ENCODE measurements at regions not wholly inside any gene's neighbourhood (a gene's known extent, or its start where the extent isn't known, plus 50 kb on each side); places are given as distances from the start of the nearest gene placed in this dataset.
A peak's percentile ranks its signal among the peaks of the same experiment; 100 is the strongest.
"Not testable (repeated sequence)": the region's sequence is repeated elsewhere in the genome, so short reads cannot be mapped to it uniquely, and the experiment has no call there.

DNA sequence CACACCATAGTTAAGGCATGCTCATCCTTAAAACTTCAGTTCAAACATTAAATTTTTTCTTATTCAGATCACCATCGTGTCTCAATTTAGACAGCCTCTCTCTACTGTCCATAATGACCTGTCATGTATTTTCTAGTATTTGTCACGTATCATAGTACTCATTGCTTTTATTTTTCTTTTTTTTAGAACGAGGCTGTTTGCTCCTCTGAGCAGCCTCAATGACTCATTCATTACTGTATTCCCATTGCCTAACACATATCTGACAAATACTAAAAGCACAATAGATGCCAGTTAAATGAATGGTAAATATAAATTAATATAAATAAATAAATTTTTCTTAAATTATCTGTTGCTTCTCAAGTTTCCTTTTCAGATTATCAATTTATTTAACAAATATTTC is 245.5 kb downstream of the TUBA3C start:
- peaks cover 2% of the 10 kb centered on the region for H3K27me3 Mint-ChIP-seq (ENCODE audit: insufficient read depth, unreplicated experiment)
- no peaks in the 10 kb centered on the region for H3K9me3 ChIP-seq
- ChIA-PET POLR2A (no interaction called here), CTCF (no interaction called here)
- BruUV-seq (replicated peaks) = no TSS peak
- TF ChIP-seq, protein P1, sequence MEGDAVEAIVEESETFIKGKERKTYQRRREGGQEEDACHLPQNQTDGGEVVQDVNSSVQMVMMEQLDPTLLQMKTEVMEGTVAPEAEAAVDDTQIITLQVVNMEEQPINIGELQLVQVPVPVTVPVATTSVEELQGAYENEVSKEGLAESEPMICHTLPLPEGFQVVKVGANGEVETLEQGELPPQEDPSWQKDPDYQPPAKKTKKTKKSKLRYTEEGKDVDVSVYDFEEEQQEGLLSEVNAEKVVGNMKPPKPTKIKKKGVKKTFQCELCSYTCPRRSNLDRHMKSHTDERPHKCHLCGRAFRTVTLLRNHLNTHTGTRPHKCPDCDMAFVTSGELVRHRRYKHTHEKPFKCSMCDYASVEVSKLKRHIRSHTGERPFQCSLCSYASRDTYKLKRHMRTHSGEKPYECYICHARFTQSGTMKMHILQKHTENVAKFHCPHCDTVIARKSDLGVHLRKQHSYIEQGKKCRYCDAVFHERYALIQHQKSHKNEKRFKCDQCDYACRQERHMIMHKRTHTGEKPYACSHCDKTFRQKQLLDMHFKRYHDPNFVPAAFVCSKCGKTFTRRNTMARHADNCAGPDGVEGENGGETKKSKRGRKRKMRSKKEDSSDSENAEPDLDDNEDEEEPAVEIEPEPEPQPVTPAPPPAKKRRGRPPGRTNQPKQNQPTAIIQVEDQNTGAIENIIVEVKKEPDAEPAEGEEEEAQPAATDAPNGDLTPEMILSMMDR (IDR thresholded peaks at IDR 0.05; ENCODE audit: insufficient read depth in 1 of 2, low read depth in 1 of 2, low read length in 1 of 2, severe bottlenecking in 1 of 2, unreplicated experiment in 1 of 2) = no peak
- intact Hi-C loops (cut with micrococcal nuclease; ENCODE audit: unreplicated experiment) = no loop called here
- no peak overlapping the region for H3K27ac Mint-ChIP-seq (ENCODE audit: unreplicated experiment)
- H3K36me3 ChIP-seq (ENCODE audit: control insufficient read depth, insufficient read depth, low read length) = no peaks in the 10 kb centered on the region
- no peaks in the 10 kb centered on the region for H3K27me3 ChIP-seq (replicated peaks; ENCODE audit: control insufficient read depth, insufficient read depth, low read length)
- no peak for DNase-seq
- no peaks in the 10 kb centered on the region for H3K9me3 Mint-ChIP-seq (ENCODE audit: unreplicated experiment)
- H3K4me1 Mint-ChIP-seq (ENCODE audit: low read depth, unreplicated experiment) = no peaks in the 10 kb centered on the region
- no peaks in the 10 kb centered on the region for H3K4me1 ChIP-seq
- H3K36me3 Mint-ChIP-seq (ENCODE audit: insufficient read depth, unreplicated experiment) = no peaks in the 10 kb centered on the region
- H3K4me3 ChIP-seq (ENCODE audit: low read depth, low read length) = no peak overlapping the region
- no peak overlapping the region for H3K4me3 Mint-ChIP-seq (ENCODE audit: unreplicated experiment)

DNA sequence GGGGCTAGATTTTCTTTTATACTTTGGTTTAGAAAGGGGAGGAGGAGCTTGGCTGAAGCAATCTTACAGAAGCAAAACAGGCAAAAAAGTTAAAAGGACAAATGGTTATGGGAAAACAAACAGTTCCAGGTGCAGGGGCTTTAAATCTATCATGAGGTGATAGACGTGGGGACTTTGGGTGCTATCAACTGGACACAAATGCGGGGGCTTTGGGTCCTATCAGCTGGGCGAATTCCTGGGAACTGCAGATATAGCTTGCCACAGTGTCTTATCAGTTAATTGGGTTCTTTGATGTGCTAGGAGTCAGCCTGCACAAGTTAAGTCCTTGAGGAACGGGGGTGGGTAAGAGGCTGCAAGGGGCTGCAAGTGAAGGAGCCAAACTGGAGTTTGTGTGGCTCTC is 260.6 kb downstream of the TUBA3C start:
- peak overlapping the region; percentile 20 for H3K27ac Mint-ChIP-seq (ENCODE audit: unreplicated experiment)
- peak overlapping the region; percentile 39 for H3K4me3 Mint-ChIP-seq (ENCODE audit: unreplicated experiment)
- no peaks in the 10 kb centered on the region for H3K36me3 Mint-ChIP-seq (ENCODE audit: insufficient read depth, unreplicated experiment)
- peaks cover 6% of the 10 kb centered on the region for H3K4me1 Mint-ChIP-seq (ENCODE audit: low read depth, unreplicated experiment)
- peak; percentile 31 to 68 for DNase-seq
- CTCF ChIA-PET = no interaction called here
- H3K9me3 ChIP-seq = no peaks in the 10 kb centered on the region
- no peaks in the 10 kb centered on the region for H3K36me3 ChIP-seq (ENCODE audit: control insufficient read depth, insufficient read depth, low read length)
- TF ChIP-seq, protein P1 (IDR thresholded peaks at IDR 0.05; ENCODE audit: insufficient read depth in 1 of 2, low read depth in 1 of 2, low read length in 1 of 2, severe bottlenecking in 1 of 2, unreplicated experiment in 1 of 2) = no peak
- intact Hi-C loops (cut with micrococcal nuclease; ENCODE audit: unreplicated experiment) = no loop called here
- H3K4me1 ChIP-seq = peaks cover 5% of the 10 kb centered on the region; the same call in 1 of the 2 replicates
- no peaks in the 10 kb centered on the region for H3K9me3 Mint-ChIP-seq (ENCODE audit: unreplicated experiment)
- no peak overlapping the region for H3K4me3 ChIP-seq (ENCODE audit: low read depth, low read length)
- BruUV-seq (replicated peaks) = no TSS peak
- H3K27me3 ChIP-seq (replicated peaks; ENCODE audit: control insufficient read depth, insufficient read depth, low read length) = no peaks in the 10 kb centered on the region
- H3K27me3 Mint-ChIP-seq (ENCODE audit: insufficient read depth, unreplicated experiment) = no peaks in the 10 kb centered on the region
- POLR2A ChIA-PET = no interaction called here

DNA sequence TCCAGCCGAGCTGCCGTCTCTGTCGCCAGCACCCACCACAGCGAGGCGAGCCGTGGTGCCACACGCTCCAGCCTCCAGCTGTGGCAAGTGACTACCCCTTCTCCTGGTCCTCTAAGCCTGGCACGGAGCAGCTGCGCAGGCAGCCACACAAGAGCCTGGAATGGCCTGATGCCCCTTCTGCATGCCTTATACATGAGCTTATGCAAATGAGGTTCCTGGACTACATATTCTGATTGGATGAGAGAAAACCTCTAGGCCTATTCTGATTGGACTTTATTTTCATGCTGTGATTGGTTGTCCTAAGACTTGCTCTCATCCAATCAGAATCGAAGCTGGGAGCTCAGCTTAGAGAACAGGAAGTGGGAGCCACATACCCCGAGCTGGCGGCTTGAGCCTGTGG is 276.5 kb downstream of the TUBA3C start:
- DNase-seq; intact Hi-C loops (cut with micrococcal nuclease; ENCODE audit: unreplicated experiment); CTCF ChIA-PET; BruUV-seq (replicated peaks); H3K36me3 Mint-ChIP-seq (ENCODE audit: insufficient read depth, unreplicated experiment); POLR2A ChIA-PET; H3K27ac Mint-ChIP-seq (ENCODE audit: unreplicated experiment); H3K27me3 Mint-ChIP-seq (ENCODE audit: insufficient read depth, unreplicated experiment); H3K9me3 ChIP-seq; H3K4me3 Mint-ChIP-seq (ENCODE audit: unreplicated experiment); H3K4me1 Mint-ChIP-seq (ENCODE audit: low read depth, unreplicated experiment); H3K36me3 ChIP-seq (ENCODE audit: control insufficient read depth, insufficient read depth, low read length); H3K4me1 ChIP-seq; H3K27me3 ChIP-seq (replicated peaks; ENCODE audit: control insufficient read depth, insufficient read depth, low read length); H3K4me3 ChIP-seq (ENCODE audit: low read depth, low read length): not testable (repeated sequence)
- H3K9me3 Mint-ChIP-seq (ENCODE audit: unreplicated experiment) = peaks cover 38% of the 10 kb centered on the region

DNA sequence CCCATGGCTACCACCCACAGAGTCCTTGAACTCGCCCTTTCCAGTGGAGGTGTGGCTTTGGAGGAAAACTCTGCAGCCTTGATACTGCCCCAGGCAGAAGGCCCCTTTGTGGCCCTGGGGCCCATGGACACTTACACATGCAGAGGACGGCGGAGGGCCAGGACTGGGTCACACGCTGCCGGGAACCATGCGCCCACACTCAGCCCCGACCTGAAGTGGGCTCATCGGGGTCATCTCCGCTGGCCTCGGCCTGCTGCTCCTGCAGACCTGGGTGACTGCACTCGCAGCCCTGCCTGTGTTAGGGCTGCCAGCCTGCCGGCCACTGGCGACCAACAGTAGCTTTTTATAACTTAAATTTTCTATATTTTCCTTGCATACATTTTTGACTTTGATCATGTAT is 286.2 kb downstream of the TUBA3C start:
- CTCF ChIA-PET; H3K9me3 ChIP-seq; H3K4me3 Mint-ChIP-seq (ENCODE audit: unreplicated experiment); H3K4me3 ChIP-seq (ENCODE audit: low read depth, low read length); DNase-seq; H3K9me3 Mint-ChIP-seq (ENCODE audit: unreplicated experiment); H3K27me3 ChIP-seq (replicated peaks; ENCODE audit: control insufficient read depth, insufficient read depth, low read length); H3K27me3 Mint-ChIP-seq (ENCODE audit: insufficient read depth, unreplicated experiment); H3K27ac Mint-ChIP-seq (ENCODE audit: unreplicated experiment); BruUV-seq (replicated peaks); H3K36me3 Mint-ChIP-seq (ENCODE audit: insufficient read depth, unreplicated experiment); H3K36me3 ChIP-seq (ENCODE audit: control insufficient read depth, insufficient read depth, low read length); H3K4me1 ChIP-seq; intact Hi-C loops (cut with micrococcal nuclease; ENCODE audit: unreplicated experiment); POLR2A ChIA-PET; H3K4me1 Mint-ChIP-seq (ENCODE audit: low read depth, unreplicated experiment): not testable (repeated sequence)

DNA sequence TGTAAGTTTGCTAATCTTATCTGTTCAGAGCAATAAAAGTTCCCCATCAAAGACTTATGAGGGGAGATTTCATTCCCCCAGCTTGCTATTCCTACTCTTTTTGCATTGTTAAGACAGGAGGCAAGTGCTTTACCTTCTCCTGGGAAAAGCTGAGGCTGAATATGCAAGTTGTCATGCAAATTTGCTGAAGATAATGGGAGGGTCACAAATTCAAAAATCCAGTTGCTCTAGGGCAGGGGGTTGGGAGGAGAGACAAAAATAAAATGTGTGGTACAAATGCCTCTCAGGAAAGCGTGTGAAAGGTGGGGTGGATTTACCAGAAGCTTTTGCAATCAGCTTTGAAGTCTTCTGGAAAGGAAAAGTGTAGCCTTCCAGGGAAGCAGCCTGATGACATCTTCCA is 290.4 kb downstream of the TUBA3C start:
- H3K4me1 ChIP-seq; H3K36me3 Mint-ChIP-seq (ENCODE audit: insufficient read depth, unreplicated experiment); intact Hi-C loops (cut with micrococcal nuclease; ENCODE audit: unreplicated experiment); H3K27me3 Mint-ChIP-seq (ENCODE audit: insufficient read depth, unreplicated experiment); CTCF ChIA-PET; H3K27ac Mint-ChIP-seq (ENCODE audit: unreplicated experiment); H3K4me3 ChIP-seq (ENCODE audit: low read depth, low read length); H3K9me3 ChIP-seq; H3K27me3 ChIP-seq (replicated peaks; ENCODE audit: control insufficient read depth, insufficient read depth, low read length); H3K4me3 Mint-ChIP-seq (ENCODE audit: unreplicated experiment); BruUV-seq (replicated peaks); H3K9me3 Mint-ChIP-seq (ENCODE audit: unreplicated experiment); H3K36me3 ChIP-seq (ENCODE audit: control insufficient read depth, insufficient read depth, low read length); POLR2A ChIA-PET; DNase-seq; H3K4me1 Mint-ChIP-seq (ENCODE audit: low read depth, unreplicated experiment): not testable (repeated sequence)

DNA sequence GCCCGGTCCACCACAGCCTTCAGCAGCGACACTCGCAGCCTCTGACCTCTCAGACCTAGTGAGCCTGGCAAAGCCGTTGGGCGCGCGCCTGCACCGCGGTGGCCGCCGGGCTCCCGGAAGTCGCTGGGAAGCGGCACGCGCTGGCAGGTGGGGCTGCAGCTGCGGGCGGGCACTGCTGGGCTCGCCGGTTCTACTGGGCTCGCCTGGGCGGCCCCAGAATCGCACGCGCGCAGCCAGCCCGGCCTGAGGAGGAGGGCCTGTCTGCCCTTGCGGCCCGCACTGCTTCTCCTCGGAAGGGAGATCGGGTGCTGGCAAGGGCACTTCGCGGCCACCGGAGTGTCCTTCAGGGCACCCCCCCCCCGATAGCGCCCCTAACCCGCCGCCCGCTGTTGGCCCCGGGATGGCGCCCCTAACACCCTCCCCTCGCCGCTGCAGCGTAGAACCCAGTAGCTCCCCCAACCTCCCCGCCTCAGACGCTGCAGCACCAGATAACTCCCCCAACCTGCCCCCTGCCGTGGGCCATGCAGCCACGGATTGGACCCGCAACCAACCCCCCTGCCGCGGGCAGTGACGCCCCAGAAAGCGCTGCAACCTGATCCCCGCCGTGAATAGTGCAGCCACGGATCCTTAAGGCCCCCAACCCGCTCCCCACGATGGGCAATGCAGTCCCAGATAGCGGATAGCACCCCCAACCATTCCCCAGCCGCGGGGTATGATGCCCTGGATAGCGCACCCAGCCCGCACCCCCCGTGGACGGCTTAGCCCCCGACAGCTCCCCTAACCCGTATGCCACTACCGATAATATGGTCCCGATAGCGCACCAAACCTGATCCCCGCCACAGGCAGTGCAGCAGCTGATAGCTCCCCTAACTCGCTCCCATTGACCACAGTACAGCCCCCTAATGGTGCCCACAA is 306.5 kb downstream of the TUBA3C start:
- BruUV-seq (replicated peaks); POLR2A ChIA-PET; H3K27me3 ChIP-seq (replicated peaks; ENCODE audit: control insufficient read depth, insufficient read depth, low read length); H3K4me3 ChIP-seq (ENCODE audit: low read depth, low read length); H3K9me3 Mint-ChIP-seq (ENCODE audit: unreplicated experiment); H3K4me1 Mint-ChIP-seq (ENCODE audit: low read depth, unreplicated experiment); H3K36me3 Mint-ChIP-seq (ENCODE audit: insufficient read depth, unreplicated experiment); H3K4me1 ChIP-seq; H3K27ac Mint-ChIP-seq (ENCODE audit: unreplicated experiment); intact Hi-C loops (cut with micrococcal nuclease; ENCODE audit: unreplicated experiment); CTCF ChIA-PET; H3K4me3 Mint-ChIP-seq (ENCODE audit: unreplicated experiment); H3K36me3 ChIP-seq (ENCODE audit: control insufficient read depth, insufficient read depth, low read length); H3K27me3 Mint-ChIP-seq (ENCODE audit: insufficient read depth, unreplicated experiment); DNase-seq; H3K9me3 ChIP-seq: not testable (repeated sequence)
